GM19240 (cell line): ENCODE measurements at regions not wholly inside any gene's neighbourhood (a gene's known extent, or its start where the extent isn't known, plus 50 kb on each side); places are given as distances from the start of the nearest gene placed in this dataset.
"Not testable (repeated sequence)": the region's sequence is repeated elsewhere in the genome, so short reads cannot be mapped to it uniquely, and the experiment has no call there.

Experiments used
- DNase-seq: peaks from one replicate; pipeline ENCODE4 v3.0.0; 2011; ENCODE audit warnings: low spot score; ENCODE audit not compliant: insufficient read length

DNA sequence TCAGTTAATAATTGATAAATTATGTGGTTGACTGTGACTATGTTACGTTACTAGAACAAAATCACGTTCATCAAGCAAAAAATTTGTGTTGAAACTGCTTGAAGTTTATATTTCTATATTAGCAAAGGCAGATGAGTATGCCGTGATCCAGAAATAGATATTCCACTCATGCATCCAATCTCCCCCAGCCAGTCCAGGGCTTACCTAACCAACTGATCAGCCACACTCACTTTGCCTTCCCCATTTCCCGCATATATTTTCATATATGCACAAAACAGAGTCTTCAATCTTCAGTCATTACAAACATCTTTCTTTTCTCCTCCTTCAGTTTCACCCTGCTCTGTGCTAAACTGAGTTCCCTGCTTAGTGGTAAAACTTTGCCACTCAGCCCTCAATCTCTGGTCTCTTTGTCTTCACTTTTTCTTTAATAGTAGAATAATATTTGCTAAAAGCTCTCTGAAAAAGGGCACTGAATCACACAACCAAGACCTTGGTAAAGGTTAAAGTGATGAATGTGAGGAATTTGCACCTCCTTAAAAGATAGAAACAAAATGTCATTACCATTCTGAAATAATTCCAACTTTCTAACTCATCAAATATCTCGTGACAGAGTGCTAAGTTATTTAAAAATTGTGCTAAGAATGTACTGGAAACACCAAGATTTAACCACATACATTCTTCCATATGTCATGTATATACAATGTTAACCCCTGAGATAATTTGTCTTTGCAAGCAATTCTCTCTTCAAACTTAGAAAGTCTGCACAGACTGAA, 893.2 kb upstream of the CRIM1 start:
- DNase-seq = no peak

DNA sequence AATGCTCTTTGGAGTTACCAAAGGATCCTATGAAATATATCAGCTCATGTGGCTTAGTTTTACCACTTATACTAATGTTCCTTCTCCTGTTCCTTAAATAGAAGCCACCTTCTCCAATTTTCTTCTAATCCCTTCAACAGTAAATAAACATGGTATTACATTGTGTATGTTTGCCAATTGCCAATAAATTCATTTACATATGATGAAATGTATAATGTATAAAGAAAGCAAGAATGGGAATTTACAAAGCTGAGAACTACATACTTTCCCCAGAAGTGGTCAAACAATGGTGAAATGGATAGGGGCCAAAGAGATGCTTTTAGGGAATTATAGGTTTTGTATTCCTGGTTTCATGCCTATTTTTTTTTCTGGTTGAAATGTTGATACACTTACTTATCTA, 894.2 kb upstream of the CRIM1 start:
- DNase-seq = no peak

DNA sequence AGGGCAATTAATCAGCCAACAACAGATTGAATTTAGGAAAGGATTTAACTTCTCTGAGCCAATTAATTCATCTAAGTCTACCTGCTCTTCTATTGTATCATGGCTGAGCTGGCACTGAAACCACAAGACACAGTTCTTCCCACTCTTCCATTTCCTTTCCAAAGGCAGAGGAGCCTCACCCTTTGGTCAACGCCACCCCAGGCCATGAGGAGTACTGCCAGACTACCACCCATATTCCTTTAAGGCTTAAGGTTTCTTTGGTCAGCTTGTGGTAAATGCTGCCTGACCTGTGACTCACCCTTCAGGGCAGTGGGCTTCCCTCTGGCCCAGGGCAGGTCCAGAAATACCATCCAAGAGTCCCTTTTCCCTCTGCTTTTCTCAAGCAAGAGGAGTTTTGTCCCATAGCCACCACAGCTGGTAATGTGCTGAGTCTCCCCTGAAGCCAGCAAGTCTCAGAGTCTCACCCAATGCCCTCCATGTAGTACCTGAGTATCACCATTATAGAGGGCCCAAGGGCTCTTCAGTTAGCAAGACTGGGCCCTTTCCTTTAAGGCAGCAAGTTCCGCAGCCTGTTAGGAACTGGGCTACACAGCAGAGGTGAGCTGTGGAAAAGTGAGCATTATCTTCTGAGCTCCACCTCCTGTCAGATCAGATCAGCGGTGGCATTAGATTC, 900.5 kb upstream of the CRIM1 start:
- DNase-seq = no peak

DNA sequence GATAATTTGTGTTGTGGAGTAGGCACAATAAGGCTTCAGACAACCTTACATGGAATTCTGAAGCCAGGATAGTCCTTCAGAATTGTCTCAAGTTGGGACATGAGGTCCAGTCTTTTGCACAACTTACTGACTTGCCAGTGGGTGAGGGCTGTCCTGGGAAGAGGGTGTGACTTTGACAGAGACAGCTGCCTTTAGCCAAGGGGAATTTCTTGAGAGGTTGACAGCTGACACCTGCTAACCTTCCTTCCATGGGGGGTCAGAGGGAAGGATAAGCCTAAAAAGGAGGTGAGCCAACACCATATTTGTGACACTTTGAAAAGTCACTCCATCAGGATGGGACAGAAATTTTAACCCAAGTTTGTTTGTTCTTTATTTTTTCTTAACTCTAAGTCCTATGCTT, 907.8 kb upstream of the CRIM1 start:
- DNase-seq = no peak

DNA sequence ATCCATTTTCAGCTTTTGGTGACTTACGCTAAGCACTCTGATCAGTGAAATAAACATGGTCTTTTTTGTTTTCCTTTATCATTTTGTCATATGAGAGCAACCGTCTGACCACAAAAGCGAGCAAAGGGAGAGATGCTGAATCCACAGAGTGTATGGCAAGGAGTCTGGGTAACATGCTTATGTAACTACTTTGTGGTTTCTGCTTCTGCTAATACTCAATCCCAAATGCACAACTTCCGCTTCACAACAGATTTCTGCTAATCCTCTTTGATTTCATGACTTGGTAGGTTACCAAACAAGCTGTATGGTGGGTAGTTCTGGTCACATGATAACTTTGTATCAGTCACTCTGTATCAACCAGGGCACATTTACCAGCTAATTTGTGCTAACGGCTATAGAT, 908.4 kb upstream of the CRIM1 start:
- no peak for DNase-seq

DNA sequence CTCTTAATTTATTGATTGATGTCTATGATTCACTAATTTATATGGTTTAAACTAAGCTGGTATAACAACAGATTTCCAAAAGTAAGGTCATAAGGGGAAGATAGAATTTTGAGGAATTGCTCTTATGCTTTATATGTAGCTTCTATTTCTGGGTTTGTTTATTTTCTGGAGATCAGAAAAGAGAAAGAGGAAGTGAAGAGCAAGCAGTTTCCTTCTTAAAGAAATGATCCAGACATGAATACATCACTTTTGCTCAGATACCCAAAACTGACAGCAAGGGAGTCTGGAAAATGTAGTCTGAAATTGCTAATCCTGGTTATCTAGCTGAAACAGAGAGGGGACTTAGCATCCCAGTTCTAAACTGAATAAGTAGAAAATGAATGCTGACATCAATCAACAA, 912.5 kb upstream of the CRIM1 start:
- DNase-seq = no peak

DNA sequence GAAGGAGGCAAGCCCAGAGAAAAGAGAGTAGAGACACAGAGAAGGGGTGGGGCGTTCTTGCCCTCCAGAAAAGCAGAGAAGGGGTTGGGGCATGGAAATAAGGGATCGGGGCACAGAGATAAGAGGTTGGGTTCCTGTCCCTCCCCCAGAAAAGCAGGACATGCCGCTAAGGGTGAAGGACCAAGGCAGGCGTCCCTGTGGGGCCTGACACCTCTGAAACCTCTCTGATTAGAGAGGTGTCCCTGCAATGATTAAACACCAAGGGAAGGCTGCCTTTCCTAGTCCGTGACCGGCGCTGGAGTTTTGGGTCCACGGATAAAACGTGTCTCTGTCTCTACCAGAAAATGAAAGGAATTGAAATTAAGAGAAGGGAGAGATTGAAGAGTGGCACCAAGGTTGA, 914.0 kb upstream of the CRIM1 start:
- DNase-seq = not testable (repeated sequence)

DNA sequence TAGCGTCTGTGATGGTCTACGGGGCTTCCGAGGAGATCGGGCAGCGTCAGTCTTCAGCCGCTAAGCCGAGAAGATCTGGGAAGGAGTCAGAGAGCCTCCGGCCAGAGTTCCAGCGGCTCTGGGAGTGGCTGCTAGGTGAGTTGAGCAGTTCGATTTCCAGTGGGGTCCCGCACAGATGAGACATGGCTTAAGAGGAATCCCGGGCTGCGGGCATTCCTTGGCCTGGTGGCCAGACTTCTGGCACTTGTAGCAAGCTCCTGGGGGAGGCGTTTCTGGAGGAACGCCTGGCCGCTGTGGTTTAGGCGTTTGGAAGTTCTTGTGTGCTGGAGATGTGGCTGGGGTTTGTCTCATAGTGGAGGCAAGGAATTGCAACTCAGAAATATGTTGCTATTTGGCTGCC, 915.3 kb upstream of the CRIM1 start:
- not testable (repeated sequence) for DNase-seq

DNA sequence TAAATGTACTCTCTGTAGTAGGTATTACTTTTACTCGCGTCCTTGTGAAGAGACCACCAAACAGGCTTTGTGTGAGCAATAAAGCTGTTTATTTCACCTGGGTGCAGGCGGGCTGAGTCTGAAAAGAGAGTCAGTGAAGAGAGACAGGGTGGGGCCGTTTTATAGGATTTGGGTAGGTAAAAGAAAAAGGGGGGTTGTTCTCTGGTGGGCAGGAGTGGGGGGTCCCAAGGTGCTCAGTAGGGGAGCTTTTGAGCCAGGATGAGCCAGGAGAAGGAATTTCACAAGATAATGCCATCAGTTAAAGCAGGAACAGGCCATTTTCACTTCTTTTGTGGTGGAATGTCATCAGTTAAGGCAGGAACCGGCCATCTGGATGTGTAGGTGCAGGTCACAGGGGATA, 918.7 kb upstream of the CRIM1 start:
- DNase-seq = not testable (repeated sequence)

DNA sequence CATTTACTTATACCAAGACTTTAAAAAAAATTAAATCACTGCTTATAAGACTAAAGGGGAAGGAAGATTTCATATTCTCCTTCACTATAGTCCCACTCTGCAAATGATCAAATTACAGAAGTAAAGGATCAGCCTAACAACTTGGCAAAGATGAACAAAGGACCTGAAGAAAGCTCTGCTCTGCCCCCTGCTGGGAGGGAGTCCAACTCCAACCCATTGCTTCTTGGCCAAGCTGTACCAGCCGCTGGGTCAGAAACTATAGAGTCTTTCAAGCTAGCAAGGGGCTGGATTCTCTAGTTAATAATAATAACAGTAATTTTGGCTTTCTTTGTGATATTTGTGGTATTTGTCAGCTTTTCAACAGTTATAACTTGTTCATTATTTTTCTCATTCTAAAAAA, 927.0 kb upstream of the CRIM1 start:
- peak; percentile 5 for DNase-seq

DNA sequence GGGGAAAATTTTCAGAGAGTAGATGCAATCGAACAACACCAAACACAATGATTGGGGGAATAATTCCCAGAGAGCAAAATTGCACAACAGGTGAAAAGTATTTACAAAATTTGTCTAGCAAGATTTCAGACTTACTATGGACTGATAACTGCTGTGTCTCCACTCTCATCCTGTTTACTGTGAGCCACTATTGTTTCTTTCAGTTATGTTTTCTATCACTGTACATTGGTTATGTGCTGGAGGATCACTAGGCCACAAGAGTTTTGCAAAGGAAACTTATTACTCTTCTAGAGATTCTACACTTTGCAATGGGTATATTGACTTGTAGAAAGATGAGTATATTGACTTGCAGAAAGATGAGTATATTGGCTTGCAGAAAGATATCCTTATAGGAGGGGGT, 934.1 kb upstream of the CRIM1 start:
- DNase-seq = no peak

DNA sequence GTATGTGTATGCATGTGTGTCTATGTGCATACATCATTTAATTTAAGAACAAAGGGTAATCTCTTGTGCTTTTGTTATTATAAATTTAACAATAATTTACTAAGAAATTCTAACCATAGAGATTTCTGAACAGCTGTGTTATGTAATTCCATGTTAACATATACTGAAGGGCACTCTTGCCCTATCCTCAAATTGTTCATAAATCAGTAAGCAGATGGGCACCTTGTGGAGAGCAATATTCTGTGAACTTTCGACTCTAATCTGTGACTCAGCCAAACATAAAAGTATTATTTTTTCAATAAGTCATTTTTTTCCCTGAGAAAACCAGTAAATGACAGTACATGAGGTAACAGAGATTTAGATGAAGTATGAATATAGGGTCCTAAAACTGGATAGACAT, 938.3 kb upstream of the CRIM1 start:
- DNase-seq = no peak

DNA sequence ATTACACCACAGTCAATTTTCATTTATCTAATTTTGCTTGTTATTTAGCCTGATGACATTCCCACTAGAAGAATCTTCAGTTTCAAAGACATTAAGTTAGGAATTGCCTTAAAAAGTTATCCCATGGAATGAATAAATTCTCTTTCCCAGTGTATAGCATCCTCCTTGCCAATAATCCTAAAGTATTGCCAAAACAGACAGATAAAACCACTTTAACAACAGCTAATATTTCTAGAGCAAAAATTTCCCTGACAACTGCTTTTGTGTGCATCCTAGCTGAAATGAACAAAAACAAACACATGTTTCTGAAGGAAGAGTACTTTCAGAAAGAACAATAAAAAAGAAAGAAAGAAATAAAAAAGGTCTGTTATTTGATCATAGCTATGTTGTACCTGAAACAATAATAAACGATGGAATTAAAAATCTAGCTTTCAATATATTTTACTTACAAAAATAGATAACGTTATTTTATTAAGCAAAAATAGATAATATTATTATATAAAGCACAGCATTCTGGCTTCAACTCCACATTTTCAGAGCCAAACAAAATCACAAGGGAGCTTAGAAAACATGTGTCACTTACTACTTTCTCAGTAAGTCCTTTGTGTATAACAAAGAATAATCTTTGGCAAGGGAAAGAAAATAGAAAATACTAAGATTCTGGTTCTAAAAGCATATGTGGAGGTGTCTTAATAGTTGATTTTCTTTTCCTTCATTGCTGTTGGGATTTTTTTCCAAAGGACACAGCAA, 939.0 kb upstream of the CRIM1 start:
- DNase-seq = no peak

DNA sequence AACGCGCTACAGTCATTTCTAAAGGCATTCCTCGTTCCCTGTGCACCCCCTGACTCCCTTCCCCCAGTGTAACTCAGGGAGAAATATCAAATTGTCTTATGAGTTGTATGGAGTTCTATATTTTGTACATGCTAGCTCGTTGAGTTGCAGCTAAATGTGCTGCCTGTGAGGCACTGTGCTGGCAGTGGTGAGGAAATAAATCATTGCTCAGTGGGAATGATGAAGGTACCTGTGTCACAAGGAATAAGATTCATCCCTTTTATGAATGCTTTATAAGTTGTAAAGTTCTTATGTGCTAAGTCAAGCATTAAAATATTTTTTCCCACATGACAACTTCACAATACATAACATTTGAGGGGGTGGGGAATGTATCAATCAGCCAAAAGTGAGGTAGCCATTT, 939.6 kb upstream of the CRIM1 start:
- no peak for DNase-seq

DNA sequence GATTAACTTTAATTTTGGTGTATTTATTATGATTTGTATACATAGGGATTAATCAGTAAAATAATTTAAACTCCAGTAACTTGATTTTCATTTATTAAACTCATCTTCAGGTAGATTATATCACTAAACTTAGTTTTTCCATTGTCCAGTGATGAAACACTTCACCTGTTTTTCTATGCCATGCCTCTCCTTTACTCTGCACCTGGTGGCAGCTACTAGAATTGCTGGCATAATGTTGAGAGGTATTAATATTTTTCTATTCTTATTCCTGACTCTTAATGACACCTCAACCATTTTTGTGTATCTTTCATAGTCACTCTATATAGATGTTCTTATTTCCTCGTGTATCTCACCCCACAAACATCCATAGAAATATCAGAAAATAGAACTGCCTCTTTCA, 940.3 kb upstream of the CRIM1 start:
- no peak for DNase-seq

DNA sequence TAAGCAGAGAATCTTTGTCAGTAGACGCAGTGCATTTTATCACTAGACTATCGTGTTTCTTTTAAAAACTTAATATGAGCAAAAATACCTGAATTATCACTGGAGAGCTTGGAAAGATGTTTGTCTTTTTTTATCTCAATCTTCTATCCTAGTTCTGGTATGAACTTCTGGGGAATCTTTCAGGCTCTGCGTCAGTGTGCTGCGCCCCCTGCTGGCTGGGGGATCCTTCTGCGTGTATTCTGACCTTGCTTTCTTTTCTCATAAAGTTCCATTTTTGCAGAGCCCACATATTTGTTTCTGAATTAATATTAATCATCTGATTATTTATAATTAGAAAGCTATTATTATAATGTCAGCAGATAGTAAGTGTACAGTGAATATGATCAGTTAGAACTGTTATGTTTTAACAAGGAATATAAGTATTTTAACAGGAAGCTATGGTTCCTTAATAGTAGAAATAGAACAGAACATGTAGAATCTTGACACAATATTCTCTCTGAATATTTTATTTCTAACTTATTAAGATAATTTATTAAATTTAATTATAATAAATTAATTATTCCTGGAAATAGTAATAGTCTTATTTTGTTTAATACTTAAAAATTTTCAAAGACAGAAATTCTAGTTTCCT, 945.0 kb upstream of the CRIM1 start:
- no peak for DNase-seq

DNA sequence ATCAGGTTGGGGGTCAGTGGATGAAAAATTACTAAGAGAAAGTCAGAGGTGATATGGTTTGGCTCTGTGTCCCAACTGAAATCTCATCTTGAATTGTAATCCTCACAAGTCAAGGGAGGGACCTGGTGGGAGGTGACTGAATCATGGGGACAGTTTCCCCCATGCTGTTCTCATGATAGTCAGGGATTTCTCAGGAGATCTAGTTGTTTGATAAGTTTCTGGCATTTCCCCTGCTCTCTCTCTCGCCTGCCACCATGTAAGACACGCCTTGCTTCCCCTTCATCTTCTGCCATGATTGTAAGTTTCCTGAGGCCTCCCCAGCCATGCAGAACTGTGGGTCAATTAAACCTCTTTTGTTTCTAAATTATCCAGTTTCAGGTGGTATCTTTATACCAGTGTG, 945.8 kb upstream of the CRIM1 start:
- DNase-seq = no peak

DNA sequence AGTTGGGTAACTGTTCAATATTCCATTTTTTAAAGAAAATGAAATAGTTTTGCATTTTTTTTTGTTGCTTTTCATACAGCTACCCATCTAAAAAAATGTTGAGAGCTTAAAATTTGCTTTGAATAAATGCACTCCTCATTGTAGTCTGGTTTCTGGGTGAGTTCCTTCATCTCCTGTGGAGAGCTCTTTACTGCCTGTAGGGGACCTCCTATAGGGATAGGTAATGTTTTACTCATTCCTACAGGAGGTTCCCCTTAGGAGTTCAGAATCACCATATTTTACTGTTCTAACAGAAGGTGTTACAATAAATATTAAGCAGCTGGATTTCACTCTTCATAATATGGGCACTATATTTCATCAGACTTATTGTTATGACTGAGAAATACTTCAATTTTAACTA, 947.3 kb upstream of the CRIM1 start:
- DNase-seq = no peak

DNA sequence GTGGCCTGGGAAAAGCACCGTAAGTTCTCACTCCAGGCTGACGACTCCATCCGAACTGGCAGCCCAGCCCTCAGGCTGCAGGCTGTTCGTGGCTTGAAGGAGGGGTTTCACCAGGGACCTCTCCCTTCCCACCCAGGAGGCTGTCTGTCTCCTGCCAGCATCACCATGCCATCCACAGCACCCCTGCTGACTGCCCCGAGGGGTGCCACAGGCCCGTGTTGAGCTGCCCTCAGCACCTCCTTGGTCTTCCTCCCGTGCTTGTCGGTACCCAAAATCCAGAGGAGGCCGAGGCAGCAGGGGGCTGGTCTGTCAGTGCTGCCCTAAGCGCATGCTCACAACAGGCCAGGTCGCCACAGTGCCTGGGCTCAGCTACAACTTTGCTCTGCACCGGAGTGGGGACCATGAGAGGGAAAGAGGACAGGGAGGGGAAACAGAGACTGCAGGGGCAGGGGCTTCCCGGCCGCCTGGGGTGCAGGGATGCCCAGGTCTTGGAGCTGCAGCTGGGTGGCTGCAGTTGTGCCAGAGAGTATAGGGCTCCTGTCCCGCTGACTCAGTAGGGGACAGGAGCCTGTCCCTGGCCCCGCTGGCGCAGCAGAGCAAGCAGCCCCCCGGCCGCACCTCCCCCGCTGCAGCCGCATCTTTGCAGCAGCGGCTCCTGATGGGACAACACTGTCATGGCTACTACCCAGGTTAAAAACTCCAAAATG, 963.7 kb upstream of the CRIM1 start:
- no peak for DNase-seq

DNA sequence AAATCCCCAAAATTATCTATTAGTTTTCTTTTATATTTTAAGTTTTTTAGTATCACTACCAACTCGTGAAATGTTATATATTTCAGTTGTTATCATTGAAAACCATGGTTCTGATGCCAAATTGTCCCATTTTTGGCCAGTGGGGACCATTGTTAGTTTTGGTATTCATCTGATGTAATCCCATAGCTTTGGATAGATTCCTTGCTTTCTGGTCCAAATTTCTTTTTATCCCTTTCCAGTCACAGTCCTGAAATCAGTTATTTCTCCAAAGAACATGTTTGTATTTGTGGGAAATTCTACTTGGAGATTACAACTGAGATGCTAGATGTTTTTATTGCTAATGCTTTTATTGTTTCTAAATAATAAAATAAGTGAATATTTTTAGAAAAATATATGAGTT, 976.8 kb upstream of the CRIM1 start:
- no peak for DNase-seq

DNA sequence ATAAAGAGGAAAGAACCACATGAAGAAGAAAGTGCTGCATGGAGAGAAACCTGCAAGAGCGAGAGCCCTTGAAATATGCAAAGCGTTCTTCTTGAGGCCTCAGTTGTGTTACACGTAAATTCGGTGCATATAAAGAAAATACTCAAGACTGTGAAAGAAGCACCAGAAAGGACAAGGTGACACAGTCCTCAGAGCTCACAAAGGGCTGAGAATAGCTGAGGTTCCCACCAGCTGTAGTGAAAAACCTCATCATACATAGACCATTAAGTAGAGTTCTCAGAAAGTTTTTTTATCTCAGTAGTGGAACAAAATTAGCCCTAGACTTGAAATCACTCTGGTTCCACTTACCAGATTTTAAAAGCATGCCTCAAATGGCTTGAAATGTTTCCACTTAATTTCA, 980.7 kb upstream of the CRIM1 start:
- no peak for DNase-seq
